ENCODE measurements at regions not wholly inside any gene's neighbourhood (a gene's known extent, or its start where the extent isn't known, plus 50 kb on each side); places are given as distances from the start of the nearest gene placed in this dataset.

- TF ChIP-seq, protein P1, sequence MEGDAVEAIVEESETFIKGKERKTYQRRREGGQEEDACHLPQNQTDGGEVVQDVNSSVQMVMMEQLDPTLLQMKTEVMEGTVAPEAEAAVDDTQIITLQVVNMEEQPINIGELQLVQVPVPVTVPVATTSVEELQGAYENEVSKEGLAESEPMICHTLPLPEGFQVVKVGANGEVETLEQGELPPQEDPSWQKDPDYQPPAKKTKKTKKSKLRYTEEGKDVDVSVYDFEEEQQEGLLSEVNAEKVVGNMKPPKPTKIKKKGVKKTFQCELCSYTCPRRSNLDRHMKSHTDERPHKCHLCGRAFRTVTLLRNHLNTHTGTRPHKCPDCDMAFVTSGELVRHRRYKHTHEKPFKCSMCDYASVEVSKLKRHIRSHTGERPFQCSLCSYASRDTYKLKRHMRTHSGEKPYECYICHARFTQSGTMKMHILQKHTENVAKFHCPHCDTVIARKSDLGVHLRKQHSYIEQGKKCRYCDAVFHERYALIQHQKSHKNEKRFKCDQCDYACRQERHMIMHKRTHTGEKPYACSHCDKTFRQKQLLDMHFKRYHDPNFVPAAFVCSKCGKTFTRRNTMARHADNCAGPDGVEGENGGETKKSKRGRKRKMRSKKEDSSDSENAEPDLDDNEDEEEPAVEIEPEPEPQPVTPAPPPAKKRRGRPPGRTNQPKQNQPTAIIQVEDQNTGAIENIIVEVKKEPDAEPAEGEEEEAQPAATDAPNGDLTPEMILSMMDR (IDR thresholded peaks at IDR 0.05) = no peak
- TF ChIP-seq POLR2A (IDR thresholded peaks at IDR 0.05) = no peak
Observed at GRCh38 chr1:233452724-233453123, 125.2 kb downstream of the MAP3K21 start.

Data from body of pancreas (tissue), 4 donors.